SK-N-SH treated with all-trans-retinoic acid at 6 μM for 48 hours (cell line): ENCODE measurements at regions not wholly inside any gene's neighbourhood (a gene's known extent, or its start where the extent isn't known, plus 50 kb on each side); places are given as distances from the start of the nearest gene placed in this dataset.

ENCODE experiments used
- ATAC-seq: fragments of 200-7000 bp; cut with Tn5 transposase; 3 replicates; pipeline ENCODE4 v1.9.1; 2020; ENCODE audit warnings: mild to moderate bottlenecking, moderate library complexity
- ARNTL ChIP-seq: fragments of 450-650 bp; formaldehyde crosslinking; IDR thresholded peaks from 2 replicates; pipeline ENCODE4 v1.5.0; 2020; ENCODE audit warnings: low read depth, mild to moderate bottlenecking, moderate library complexity, borderline replicate concordance
- CSDC2 ChIP-seq: fragments of 250-450 bp; sonication (Bioruptor Pico); IDR thresholded peaks from 2 replicates; pipeline ENCODE4 v1.5.0; 2020; ENCODE audit warnings: mild to moderate bottlenecking, moderate library complexity
- ESRRG ChIP-seq: fragments of 250-450 bp; sonication (Bioruptor Pico); IDR thresholded peaks from 2 replicates; pipeline ENCODE4 v1.6.1; 2021; ENCODE audit warnings: mild to moderate bottlenecking
- GLIS3 ChIP-seq: fragments of 250-450 bp; sonication (Bioruptor Pico); IDR thresholded peaks from 2 replicates; pipeline ENCODE4 v1.5.0; 2020; ENCODE audit warnings: mild to moderate bottlenecking, moderate library complexity
- ISL1 ChIP-seq: fragments of 250-450 bp; sonication (Bioruptor Pico); IDR thresholded peaks from 2 replicates; pipeline ENCODE4 v2.1.2; 2022; ENCODE audit warnings: mild to moderate bottlenecking, moderate library complexity
- OSR1 ChIP-seq: fragments of 250-450 bp; sonication (Bioruptor Pico); IDR thresholded peaks from 2 replicates; pipeline ENCODE4 v1.8.0; 2022; ENCODE audit warnings: moderate library complexity, mild to moderate bottlenecking, inconsistent platforms
- PPARA ChIP-seq: fragments of 250-450 bp; sonication (Bioruptor Pico); IDR thresholded peaks from 2 replicates; pipeline ENCODE4 v1.5.0; 2020; ENCODE audit warnings: mild to moderate bottlenecking, borderline replicate concordance
- RARB ChIP-seq: fragments of 250-450 bp; sonication (Bioruptor Pico); IDR thresholded peaks from 2 replicates; pipeline ENCODE4 v1.8.0; 2021; ENCODE audit warnings: mild to moderate bottlenecking, moderate library complexity
- TCF4 ChIP-seq: fragments of 250-450 bp; sonication (Bioruptor Pico); IDR thresholded peaks from 2 replicates; pipeline ENCODE4 v1.8.0; 2021; ENCODE audit warnings: mild to moderate bottlenecking, moderate library complexity, borderline replicate concordance
- TOX ChIP-seq: fragments of 250-450 bp; sonication (Bioruptor Pico); IDR thresholded peaks from 2 replicates; pipeline ENCODE4 v1.8.0; 2021; ENCODE audit warnings: mild to moderate bottlenecking, moderate library complexity, borderline replicate concordance
- ZC3H10 ChIP-seq: fragments of 250-450 bp; sonication (Bioruptor Pico); IDR thresholded peaks from 2 replicates; pipeline ENCODE4 v1.5.1; 2021; ENCODE audit warnings: mild to moderate bottlenecking, moderate library complexity
- ZFP3 ChIP-seq: fragments of 250-450 bp; sonication (Bioruptor Pico); IDR thresholded peaks from 2 replicates; pipeline ENCODE4 v1.5.0; 2020; ENCODE audit warnings: mild to moderate bottlenecking, moderate library complexity
- ZFP30 ChIP-seq: fragments of 450-650 bp; formaldehyde crosslinking; IDR thresholded peaks from 2 replicates; pipeline ENCODE4 v1.5.0; 2022; ENCODE audit warnings: mild to moderate bottlenecking, moderate library complexity
- ZNF70 ChIP-seq: fragments of 450-650 bp; formaldehyde crosslinking; IDR thresholded peaks from 2 replicates; pipeline ENCODE4 v1.5.0; 2020; ENCODE audit warnings: mild to moderate bottlenecking, moderate library complexity
- ZNF8 ChIP-seq: fragments of 450-650 bp; formaldehyde crosslinking; IDR thresholded peaks from 2 replicates; pipeline ENCODE4 v1.5.0; 2020; ENCODE audit warnings: mild to moderate bottlenecking, moderate library complexity
- TF ChIP-seq, protein P1 (sequence below): fragments of 250-450 bp; sonication (Bioruptor Pico); IDR thresholded peaks from 2 replicates; pipeline ENCODE4 v1.5.1; 2021; ENCODE audit warnings: mild to moderate bottlenecking, moderate library complexity
- TF ChIP-seq, protein P2 (sequence below): fragments of 250-450 bp; sonication (Bioruptor Pico); IDR thresholded peaks from 2 replicates; pipeline ENCODE4 v1.8.0; 2020; ENCODE audit warnings: mild to moderate bottlenecking, moderate library complexity, borderline replicate concordance
- TF ChIP-seq, protein P3 (sequence below): fragments of 250-450 bp; sonication (Bioruptor Pico); IDR thresholded peaks from 2 replicates; pipeline ENCODE4 v1.8.0; 2021; ENCODE audit warnings: low read depth, mild to moderate bottlenecking, moderate library complexity, borderline replicate concordance
- TF ChIP-seq, protein P4 (sequence below): fragments of 250-450 bp; sonication (Bioruptor Pico); IDR thresholded peaks from 2 replicates; pipeline ENCODE4 v1.5.0; 2020; ENCODE audit warnings: mild to moderate bottlenecking, moderate library complexity

DNA sequence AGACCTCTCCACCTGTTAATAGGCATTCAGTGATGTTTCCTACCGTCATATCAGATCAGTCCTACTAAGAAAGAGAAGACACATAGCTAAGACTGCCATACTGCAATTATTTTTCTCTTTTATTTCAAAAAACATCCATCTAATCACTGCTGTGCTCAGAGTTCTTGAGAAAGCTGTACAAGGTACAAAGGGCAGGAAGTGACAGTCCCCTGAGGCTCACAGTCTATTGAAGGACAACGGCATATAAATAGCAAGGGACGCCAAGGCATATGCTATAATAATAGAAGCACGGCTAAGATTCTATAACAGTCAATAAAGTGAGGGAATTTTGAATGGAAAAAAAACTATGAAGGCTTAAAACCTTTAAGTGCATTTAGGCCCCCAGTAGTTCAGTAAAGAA lies 415.3 kb upstream of the NRP1 start:
- TF ChIP-seq RARB (CRISPR knock-in tag) (no peak), ESRRG (CRISPR knock-in tag) (no peak), CSDC2 (CRISPR knock-in tag) (no peak), ZNF70 (no peak), ZFP30 (CRISPR knock-in tag) (no peak), ZNF8 (CRISPR knock-in tag) (no peak), TOX (CRISPR knock-in tag) (no peak), OSR1 (CRISPR knock-in tag) (no peak), GLIS3 (CRISPR knock-in tag) (no peak), TCF4 (CRISPR knock-in tag) (no peak), ISL1 (CRISPR knock-in tag) (no peak)
- ATAC-seq = no peak

DNA sequence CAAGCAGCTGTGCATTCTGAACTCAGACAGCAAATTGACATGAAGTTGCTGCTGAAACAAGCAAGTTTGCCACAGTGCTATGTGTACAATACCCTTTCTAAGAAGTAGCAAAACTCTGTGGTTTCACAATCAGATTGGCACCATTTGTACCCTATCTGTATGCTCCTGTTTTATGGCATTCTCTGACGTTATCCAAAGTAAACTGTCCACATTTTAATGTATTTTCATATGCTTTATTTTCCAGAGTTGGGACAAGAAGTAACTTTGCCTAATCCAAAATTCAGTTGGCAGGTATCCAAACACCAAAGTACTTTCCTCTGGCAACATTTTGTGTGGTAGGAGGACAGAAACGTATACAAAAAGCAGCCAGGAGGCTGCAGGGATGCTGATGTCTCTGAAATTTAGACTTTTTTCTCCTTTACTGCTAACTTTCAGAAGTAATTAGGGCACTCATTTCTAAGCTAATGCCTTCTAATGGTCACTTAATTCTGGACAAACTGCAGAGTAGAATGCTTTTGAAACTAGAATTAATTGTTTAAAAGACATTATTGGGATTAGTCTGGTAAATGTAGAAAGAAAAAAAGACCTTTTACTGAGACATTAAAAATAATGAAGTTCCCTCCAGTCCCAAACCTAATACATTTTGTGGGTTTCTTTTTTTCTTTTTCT lies 414.7 kb upstream of the NRP1 start:
- TF ChIP-seq, protein P1, sequence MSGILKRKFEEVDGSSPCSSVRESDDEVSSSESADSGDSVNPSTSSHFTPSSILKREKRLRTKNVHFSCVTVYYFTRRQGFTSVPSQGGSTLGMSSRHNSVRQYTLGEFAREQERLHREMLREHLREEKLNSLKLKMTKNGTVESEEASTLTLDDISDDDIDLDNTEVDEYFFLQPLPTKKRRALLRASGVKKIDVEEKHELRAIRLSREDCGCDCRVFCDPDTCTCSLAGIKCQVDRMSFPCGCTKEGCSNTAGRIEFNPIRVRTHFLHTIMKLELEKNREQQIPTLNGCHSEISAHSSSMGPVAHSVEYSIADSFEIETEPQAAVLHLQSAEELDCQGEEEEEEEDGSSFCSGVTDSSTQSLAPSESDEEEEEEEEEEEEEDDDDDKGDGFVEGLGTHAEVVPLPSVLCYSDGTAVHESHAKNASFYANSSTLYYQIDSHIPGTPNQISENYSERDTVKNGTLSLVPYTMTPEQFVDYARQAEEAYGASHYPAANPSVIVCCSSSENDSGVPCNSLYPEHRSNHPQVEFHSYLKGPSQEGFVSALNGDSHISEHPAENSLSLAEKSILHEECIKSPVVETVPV (CRISPR knock-in tag) = no peak
- TF ChIP-seq ZNF8 (CRISPR knock-in tag) (no peak), ESRRG (CRISPR knock-in tag) (no peak), ISL1 (CRISPR knock-in tag) (peak; percentile 56), ZFP30 (CRISPR knock-in tag) (no peak), PPARA (CRISPR knock-in tag) (no peak)
- TF ChIP-seq, protein P2, sequence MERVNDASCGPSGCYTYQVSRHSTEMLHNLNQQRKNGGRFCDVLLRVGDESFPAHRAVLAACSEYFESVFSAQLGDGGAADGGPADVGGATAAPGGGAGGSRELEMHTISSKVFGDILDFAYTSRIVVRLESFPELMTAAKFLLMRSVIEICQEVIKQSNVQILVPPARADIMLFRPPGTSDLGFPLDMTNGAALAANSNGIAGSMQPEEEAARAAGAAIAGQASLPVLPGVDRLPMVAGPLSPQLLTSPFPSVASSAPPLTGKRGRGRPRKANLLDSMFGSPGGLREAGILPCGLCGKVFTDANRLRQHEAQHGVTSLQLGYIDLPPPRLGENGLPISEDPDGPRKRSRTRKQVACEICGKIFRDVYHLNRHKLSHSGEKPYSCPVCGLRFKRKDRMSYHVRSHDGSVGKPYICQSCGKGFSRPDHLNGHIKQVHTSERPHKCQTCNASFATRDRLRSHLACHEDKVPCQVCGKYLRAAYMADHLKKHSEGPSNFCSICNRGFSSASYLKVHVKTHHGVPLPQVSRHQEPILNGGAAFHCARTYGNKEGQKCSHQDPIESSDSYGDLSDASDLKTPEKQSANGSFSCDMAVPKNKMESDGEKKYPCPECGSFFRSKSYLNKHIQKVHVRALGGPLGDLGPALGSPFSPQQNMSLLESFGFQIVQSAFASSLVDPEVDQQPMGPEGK = no peak
- ATAC-seq = no peak

DNA sequence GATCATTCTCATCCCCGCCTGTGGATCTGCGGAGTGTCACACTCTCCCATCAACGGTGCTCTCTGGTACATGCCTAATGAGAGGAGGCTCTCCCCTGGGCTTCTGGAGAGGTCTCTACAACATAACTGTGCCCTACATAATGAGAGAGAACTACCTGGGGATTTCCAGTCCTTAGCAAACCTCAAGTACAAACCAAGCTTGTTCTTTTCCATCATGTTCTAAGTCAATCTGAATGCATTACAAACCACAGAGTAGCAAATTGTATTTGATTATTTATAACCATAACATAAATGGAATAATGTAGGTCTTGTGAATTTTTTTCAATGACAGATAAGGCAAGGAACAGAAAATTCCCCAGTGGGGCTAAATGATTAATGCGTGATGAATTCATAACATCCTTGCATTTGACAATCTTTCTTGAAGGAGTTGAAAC lies 412.4 kb upstream of the NRP1 start:
- TF ChIP-seq PPARA (CRISPR knock-in tag) (no peak), RARB (CRISPR knock-in tag) (no peak), ZNF8 (CRISPR knock-in tag) (no peak), ZFP3 (CRISPR knock-in tag) (no peak), ZC3H10 (peak; percentile 52; the same call in 1 of the 2 replicates), ARNTL (CRISPR knock-in tag) (no peak), ISL1 (CRISPR knock-in tag) (peak; percentile 59), ZNF70 (no peak), GLIS3 (CRISPR knock-in tag) (no peak), CSDC2 (CRISPR knock-in tag) (no peak)
- TF ChIP-seq, protein P1 (CRISPR knock-in tag) = no peak
- TF ChIP-seq, protein P3, sequence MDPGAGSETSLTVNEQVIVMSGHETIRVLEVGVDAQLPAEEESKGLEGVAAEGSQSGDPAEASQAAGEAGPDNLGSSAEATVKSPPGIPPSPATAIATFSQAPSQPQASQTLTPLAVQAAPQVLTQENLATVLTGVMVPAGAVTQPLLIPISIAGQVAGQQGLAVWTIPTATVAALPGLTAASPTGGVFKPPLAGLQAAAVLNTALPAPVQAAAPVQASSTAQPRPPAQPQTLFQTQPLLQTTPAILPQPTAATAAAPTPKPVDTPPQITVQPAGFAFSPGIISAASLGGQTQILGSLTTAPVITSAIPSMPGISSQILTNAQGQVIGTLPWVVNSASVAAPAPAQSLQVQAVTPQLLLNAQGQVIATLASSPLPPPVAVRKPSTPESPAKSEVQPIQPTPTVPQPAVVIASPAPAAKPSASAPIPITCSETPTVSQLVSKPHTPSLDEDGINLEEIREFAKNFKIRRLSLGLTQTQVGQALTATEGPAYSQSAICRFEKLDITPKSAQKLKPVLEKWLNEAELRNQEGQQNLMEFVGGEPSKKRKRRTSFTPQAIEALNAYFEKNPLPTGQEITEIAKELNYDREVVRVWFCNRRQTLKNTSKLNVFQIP (CRISPR knock-in tag) = no peak
- TF ChIP-seq, protein P4, sequence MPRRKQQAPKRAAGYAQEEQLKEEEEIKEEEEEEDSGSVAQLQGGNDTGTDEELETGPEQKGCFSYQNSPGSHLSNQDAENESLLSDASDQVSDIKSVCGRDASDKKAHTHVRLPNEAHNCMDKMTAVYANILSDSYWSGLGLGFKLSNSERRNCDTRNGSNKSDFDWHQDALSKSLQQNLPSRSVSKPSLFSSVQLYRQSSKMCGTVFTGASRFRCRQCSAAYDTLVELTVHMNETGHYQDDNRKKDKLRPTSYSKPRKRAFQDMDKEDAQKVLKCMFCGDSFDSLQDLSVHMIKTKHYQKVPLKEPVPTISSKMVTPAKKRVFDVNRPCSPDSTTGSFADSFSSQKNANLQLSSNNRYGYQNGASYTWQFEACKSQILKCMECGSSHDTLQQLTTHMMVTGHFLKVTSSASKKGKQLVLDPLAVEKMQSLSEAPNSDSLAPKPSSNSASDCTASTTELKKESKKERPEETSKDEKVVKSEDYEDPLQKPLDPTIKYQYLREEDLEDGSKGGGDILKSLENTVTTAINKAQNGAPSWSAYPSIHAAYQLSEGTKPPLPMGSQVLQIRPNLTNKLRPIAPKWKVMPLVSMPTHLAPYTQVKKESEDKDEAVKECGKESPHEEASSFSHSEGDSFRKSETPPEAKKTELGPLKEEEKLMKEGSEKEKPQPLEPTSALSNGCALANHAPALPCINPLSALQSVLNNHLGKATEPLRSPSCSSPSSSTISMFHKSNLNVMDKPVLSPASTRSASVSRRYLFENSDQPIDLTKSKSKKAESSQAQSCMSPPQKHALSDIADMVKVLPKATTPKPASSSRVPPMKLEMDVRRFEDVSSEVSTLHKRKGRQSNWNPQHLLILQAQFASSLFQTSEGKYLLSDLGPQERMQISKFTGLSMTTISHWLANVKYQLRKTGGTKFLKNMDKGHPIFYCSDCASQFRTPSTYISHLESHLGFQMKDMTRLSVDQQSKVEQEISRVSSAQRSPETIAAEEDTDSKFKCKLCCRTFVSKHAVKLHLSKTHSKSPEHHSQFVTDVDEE = no peak
- ATAC-seq = no peak
